HG03135 (cell line): ENCODE measurements at regions not wholly inside any gene's neighbourhood (a gene's known extent, or its start where the extent isn't known, plus 50 kb on each side); places are given as distances from the start of the nearest gene placed in this dataset.
"Not testable (repeated sequence)": the region's sequence is repeated elsewhere in the genome, so short reads cannot be mapped to it uniquely, and the experiment has no call there.

Source experiments
- ATAC-seq: cut with Tn5 transposase; IDR thresholded peaks from one replicate; pipeline ENCODE4 v1.9.1; 2021; ENCODE audit warnings: mild to moderate bottlenecking, moderate library complexity; ENCODE audit not compliant: unreplicated experiment

- no peak for ATAC-seq
Observed at GRCh38 chr14:71384007-71384845, 477.0 kb downstream of the PCNX1 start.

GRCh38 chr14:71387753-71388152, 480.5 kb downstream of the PCNX1 start:
- no peak for ATAC-seq

- no peak for ATAC-seq
Observed at GRCh38 chr14:71388336-71388735, 481.1 kb downstream of the PCNX1 start.

DNA sequence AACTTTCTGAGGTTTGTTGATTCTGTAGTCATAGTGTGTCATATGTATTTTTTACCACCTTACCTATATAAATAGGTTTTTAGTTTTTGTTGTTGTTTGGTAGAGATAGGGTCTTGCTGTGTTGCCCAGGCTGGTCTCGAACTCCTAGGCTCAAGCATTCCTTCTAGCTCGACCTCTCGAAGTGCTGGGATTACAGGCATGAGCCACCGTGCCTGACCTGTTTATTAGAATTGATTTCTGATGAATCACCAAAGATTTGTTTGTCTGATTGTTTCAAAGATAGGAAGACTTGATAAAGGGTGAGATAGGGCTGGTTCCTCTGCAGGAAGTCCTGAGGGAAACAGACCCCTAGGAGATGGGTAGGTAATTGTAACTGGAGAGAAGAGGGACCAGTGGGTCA, 481.6 kb downstream of the PCNX1 start:
- no peak for ATAC-seq

- no peak for ATAC-seq
Observed at GRCh38 chr14:71394386-71394785, 487.1 kb downstream of the PCNX1 start.

- no peak for ATAC-seq
Observed at GRCh38 chr14:71395151-71395604, 487.9 kb downstream of the PCNX1 start.

DNA sequence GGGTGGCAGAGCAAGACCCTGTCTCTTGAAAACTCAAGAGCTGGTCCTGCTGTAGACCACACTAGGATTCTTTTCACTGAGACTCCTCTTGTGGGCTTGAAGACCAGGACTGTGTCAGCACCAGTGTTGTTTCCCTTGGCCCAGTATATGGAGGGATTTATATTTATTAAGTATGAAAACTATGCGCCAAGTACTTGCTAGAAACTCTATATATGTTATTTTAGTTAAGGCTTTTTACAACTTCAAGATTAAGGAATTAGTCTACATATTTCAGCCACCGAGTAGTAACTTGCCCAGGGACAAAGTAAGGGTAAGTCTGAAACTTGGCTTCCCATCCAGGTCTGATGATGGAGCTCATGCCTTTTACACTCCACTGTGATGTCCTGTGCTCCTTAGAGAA, 488.4 kb downstream of the PCNX1 start:
- ATAC-seq = no peak

GRCh38 chr14:71396050-71396677, 488.9 kb downstream of the PCNX1 start:
- ATAC-seq = no peak

DNA sequence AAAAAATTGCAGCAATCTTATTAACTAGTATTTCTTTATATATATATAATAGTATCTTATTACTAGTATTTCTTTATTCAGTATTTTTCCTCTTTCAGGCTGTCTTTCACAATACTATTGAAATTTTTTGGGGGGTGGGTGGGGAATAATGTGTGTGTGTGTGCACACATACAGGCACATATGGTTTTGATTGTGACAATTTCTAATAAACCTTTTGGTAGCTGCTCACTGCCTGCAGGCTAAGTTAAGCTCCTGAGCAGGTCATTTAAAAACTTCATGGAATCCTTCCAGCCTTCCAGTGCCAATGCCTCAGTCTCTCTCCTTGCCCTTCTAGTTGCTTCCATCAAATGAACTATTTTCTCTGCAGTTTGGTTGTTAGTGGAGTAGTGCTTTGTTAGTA, 490.1 kb downstream of the PCNX1 start:
- no peak for ATAC-seq

DNA sequence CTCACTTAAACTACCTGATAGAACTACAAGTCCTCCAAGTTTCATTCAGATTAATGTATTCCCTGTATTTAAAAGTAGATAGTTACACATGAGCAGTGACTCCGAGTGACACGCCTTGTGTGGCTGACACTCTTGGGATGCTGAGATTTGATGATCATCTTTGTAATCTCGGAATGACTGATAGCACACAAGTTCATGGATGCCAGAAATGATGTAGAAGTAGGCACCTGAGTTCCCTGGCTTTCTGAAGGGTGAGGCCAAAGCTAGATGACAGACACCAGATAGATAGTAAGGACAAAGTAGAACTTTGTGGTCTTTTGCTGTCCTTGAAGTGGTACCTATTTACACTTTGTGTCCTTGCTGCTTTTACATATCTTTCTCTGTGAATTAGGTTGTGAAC, 491.2 kb downstream of the PCNX1 start:
- ATAC-seq = peak; percentile 26

DNA sequence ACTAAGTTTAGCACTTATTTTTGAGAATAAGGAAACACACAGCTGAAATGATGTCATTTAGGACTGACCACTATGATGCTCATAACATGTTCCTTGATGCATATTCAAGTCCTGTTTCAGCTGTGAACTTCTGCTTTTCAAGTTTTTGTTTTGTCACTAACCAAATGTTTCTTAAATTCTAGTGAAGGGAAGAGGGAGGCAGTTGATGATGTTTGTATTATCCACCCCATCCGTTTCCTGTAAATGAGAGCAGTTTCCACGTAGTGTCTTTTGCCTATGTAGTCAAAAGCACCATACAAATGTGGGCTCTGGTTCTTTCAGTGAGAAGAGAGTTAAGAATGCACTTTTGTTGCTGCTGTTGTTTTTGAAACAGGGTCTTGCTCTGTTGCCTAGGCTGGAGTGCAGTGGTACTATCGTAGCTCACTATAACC, 491.8 kb downstream of the PCNX1 start:
- peak; percentile 69 for ATAC-seq

DNA sequence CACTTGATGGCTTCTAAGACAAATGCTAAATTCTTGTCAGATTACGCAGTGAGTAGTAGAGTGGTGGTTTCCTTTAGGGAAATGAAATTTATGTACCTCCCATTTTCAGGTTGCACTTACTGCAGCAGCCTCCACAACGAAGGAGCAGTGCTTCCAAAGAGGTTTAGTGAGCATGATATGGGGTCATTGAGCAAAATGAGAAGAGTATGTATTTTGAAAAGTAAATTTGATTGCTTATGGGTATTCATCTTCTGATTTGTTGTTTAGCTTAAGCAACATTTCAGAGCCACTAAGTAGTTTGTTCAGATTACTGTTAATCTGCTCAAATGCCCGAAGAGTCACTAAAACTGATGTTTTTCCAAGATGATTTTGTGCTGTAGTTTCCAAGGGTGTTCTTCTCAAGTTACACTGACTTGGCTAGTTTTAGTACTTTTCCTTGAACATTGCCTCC, 493.6 kb downstream of the PCNX1 start:
- no peak for ATAC-seq

DNA sequence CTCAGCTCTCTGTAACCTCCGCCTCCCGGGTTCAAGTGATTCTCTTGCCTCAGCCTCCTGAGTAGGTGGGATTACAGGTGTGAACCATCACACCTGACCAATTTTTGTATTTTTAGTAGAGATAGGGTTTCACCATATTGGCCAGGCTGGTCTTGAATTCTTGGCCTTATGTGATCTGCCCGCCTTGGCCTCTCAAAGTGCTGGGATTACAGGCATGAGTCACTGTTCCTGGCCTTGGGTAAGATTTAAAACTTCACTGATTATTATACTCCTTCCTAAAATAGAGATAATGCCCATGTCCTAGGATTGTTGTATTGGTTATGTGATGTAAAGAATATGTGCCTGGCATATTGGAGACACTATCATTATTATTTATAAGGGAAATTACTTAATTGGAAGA, 495.2 kb downstream of the PCNX1 start:
- ATAC-seq = not testable (repeated sequence)

DNA sequence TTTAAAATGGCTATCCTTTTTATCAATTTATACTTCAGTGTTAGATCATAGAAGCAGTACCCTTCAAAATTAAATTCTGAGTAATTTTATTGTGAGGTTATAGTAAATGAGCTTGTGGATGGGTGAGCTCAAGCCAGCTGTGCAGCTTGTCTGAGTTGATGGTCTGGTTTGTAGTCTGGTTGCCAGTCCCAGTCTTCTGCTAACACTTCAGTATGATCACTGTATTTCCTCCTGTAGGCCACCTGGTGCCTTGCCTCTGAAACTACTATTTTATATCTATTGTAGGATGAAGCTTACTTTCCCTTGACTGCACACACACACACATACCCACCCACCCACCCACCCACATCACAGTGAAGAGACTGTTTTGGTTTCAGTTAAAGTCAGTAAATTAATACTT, 496.4 kb downstream of the PCNX1 start:
- ATAC-seq = peak; percentile 41

DNA sequence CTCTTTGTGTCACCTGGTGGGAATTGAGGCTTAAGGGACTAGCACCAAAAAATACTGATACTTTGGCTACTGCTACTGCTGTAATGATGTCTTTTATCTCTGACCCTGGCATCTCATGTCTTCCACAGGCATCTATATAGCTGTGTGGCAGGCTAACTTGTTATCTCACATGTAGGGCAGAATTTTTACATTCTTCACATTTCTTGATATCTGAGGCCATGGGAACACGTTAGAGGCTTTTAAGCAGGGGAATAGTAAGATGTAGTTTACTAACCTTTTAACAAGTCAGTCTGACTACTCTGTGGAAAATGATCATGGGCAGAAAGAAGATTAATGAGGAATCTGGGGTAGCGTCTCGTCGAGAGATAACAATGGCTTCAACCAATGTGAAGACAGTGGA, 498.4 kb downstream of the PCNX1 start:
- ATAC-seq = no peak

- ATAC-seq = no peak
Observed at GRCh38 chr14:71408362-71409030, 501.2 kb downstream of the PCNX1 start.

DNA sequence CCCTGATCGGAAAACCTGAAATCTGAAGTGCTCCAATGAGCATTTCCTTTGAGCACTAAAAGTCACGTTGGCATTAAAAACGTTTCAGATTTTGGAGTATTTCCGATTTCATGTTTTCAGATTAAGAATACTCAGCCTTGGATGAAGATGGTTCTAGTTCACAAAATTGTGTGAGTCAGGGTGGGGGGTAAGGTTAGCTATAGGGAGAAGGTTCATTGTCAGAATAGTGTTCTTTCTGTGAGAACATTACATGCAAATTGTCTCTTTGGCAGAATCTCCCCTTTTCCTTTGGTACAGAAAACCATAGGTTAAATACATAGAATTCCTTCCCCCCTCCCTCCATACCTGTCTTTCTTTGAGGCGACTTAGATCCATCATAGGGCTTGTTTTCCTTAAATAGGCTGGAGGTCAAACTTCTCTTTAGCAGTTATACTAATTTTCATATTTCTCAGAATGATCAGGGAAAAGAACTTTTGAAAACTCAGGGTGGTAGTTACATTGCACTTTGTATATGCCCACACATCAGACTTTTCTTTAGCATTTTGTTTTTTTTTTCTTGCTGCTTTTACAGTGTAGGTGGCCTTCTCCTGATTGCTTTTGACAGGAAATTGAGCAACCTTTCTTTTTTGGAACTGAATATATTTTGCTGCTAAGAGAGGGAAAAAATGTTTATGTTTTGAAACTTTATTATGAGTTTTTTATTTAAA, 503.5 kb downstream of the PCNX1 start:
- no peak for ATAC-seq

GRCh38 chr14:71411285-71411595, 504.0 kb downstream of the PCNX1 start:
- ATAC-seq = no peak

- no peak for ATAC-seq
Observed at GRCh38 chr14:71411738-71412137, 504.5 kb downstream of the PCNX1 start.

DNA sequence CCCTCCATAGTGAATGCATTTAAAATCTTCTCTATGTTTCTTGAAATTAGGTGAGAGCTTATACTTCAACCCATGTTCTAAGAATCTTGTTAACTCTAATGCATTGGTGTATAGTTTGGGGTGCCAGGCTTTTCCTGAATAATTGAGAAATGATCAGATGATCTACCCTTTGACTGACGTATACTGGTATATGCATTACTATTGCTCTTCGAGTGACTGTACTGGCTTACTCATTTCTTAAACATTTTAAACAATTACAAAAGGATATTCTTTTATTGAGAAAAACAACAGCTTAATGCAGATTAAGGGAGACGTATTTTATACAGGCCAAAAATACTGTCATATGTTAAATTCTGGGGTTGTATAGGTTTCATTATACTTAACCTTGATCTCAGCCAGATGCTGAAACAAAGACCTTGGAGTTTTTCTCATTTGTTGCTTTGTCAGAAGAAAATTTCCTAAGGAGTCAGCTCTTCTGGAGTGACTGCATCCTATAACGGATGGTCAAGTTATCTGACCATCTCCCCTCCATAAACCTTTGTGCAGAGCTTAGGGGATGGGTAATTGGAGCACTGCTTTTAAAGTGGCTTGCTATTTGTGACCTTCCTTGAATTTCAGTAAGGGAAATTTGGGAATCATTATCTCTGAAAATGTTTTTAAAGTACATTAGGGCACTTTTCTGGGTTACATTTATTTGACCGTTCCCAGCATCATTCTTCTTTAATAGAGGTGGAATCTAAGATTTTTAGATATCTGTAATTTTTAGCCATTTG, 507.6 kb downstream of the PCNX1 start:
- ATAC-seq = no peak

DNA sequence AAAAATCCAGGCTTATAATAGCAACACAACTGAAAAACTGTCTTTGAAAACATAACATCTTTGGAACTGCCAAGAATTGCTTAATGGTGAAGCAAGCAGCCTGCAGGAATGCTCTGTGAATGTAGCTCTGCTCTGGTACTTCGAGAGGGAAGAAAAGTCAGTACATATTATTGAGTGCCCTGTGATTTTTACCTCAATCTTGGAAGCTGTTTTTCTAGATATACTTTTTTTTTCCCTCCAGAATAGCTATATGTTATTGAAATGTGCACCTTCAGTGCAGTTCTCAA, 508.1 kb downstream of the PCNX1 start:
- no peak for ATAC-seq
